ENCODE measurements at regions not wholly inside any gene's neighbourhood (a gene's known extent, or its start where the extent isn't known, plus 50 kb on each side); places are given as distances from the start of the nearest gene placed in this dataset.

DNA sequence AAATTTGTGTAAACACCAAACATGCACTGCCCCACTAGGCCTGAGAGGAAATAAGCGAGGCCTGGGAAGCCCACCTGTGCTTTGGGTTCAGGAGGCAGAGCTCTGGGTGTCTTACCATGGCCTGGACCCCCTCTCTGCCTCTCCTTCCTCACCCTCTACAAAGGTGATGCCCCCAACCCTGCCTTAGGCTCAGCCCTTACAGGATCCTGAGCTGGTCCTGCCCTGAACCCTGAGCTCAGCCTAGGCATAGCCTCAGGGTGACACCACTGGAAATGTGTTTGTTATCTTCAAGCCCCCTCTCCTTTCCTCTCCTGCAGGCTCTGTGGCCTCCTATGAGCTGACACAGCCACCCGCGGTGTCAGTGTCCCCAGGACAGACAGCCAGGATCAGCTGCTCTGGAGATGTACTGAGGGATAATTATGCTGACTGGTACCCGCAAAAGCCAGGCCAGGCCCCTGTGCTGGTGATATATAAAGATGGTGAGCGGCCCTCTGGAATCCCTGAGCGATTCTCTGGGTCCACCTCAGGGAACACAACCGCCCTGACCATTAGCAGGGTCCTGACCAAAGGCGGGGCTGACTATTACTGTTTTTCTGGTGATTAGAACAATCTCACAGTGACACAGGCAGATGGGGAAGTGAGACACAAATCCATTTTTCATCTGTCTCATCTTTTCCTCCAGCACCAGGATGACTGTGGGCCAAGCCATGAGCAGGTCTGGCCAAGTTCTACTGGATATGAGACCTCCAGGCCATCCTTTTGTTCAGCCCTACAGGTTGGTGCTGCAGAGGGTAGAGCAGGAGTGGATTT, 117.8 kb downstream of the GGTLC2 start:
- Histone ChIP-seq H3K23ac (ENCODE audit: low read length in 2 of 2) (no peak overlapping the region), H2AK5ac (ENCODE audit: low read length, severe bottlenecking) (no peak overlapping the region), H3K14ac (ENCODE audit: low read length in 2 of 2) (no peak overlapping the region), H4K91ac (ENCODE audit: low read length) (peak overlapping the region; percentile 50), H3K4ac (ENCODE audit: low read depth in 1 of 2, low read length in 2 of 2) (no peak overlapping the region), H3K4me2 (ENCODE audit: low read length, poor library complexity, severe bottlenecking) (no peak overlapping the region), H2BK5ac (ENCODE audit: low read depth, low read length, poor library complexity, severe bottlenecking) (no peak overlapping the region), H3K9ac (ENCODE audit: low read length) (no peak overlapping the region), H3K9me3 (ENCODE audit: control insufficient read depth, low read length) (no peaks in the 10 kb centered on the region), H2BK120ac (ENCODE audit: low read depth, low read length) (no peak overlapping the region), H2AFZ (ENCODE audit: low read depth, low read length) (no peak overlapping the region), H3K36me3 (ENCODE audit: control insufficient read depth in 1 of 2, insufficient read depth in 2 of 2, low read depth in 1 of 2, low read length in 2 of 2) (no peaks in the 10 kb centered on the region), H3K18ac (ENCODE audit: low read depth in 1 of 2, low read length in 2 of 2) (no peak overlapping the region), H3K4me1 (ENCODE audit: control insufficient read depth, insufficient read depth, low read depth, low read length) (no peaks in the 10 kb centered on the region), H2BK15ac (ENCODE audit: low read depth, poor library complexity, severe bottlenecking) (no peak overlapping the region), H2BK12ac (ENCODE audit: low read length in 2 of 2) (no peak overlapping the region), H3K27me3 (ENCODE audit: control insufficient read depth in 1 of 2, insufficient read depth in 1 of 2, low read length in 2 of 2) (peaks cover under 1 to 22% of the 10 kb centered on the region in 2 experiments), H4K8ac (ENCODE audit: low read length) (no peak overlapping the region), H3K27ac (ENCODE audit: low read length, poor library complexity, severe bottlenecking) (no peak overlapping the region), H3K79me1 (replicated peaks; ENCODE audit: low read length, poor library complexity, severe bottlenecking) (no peaks in the 10 kb centered on the region), H3K4me3 (ENCODE audit: insufficient read depth in 1 of 2, low read depth in 1 of 2, low read length in 2 of 2) (no peak overlapping the region)
- DNase-seq, result no peak
- WGBS, result 48% methylated on average over 8 of the region's 8 CpGs

DNA sequence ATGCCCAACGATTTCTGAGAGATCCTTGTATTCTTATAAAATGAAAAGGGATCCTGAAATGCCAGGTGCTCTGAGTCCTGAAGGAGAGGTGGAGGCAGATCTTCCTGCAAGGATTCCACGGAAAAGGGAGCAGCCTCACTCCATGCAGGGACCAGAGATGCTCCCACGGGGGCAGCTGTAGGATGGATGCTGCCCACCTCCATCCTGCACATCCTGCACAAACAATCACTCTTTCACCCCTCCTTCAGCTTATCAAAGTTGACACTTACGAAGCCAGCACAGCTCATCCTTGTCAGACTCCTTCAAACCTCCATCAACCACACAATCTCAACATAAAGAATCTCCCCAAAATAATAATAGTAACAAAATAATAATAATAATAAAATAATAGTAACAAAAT, 119.1 kb downstream of the GGTLC2 start:
- H2BK12ac ChIP-seq (ENCODE audit: low read length in 2 of 2), result no peak overlapping the region
- no peak overlapping the region for H4K91ac ChIP-seq (ENCODE audit: low read length)
- H3K4me1 ChIP-seq (ENCODE audit: control insufficient read depth, insufficient read depth, low read depth, low read length), result no peaks in the 10 kb centered on the region
- no peaks in the 10 kb centered on the region for H3K9me3 ChIP-seq (ENCODE audit: control insufficient read depth, low read length)
- H3K36me3 ChIP-seq (ENCODE audit: control insufficient read depth in 1 of 2, insufficient read depth in 2 of 2, low read depth in 1 of 2, low read length in 2 of 2), result no peaks in the 10 kb centered on the region
- no peak overlapping the region for H3K18ac ChIP-seq (ENCODE audit: low read depth in 1 of 2, low read length in 2 of 2)
- H3K79me1 ChIP-seq (replicated peaks; ENCODE audit: low read length, poor library complexity, severe bottlenecking), result no peaks in the 10 kb centered on the region
- H2BK120ac ChIP-seq (ENCODE audit: low read depth, low read length), result no peak overlapping the region
- H3K4me2 ChIP-seq (ENCODE audit: low read length, poor library complexity, severe bottlenecking), result no peak overlapping the region
- no peak overlapping the region for H2AFZ ChIP-seq (ENCODE audit: low read depth, low read length)
- no peak overlapping the region for H4K8ac ChIP-seq (ENCODE audit: low read length)
- WGBS, result 40% methylated on average over 4 of the region's 4 CpGs
- no peak overlapping the region for H3K27ac ChIP-seq (ENCODE audit: low read length, poor library complexity, severe bottlenecking)
- H3K4ac ChIP-seq (ENCODE audit: low read depth in 1 of 2, low read length in 2 of 2), result no peak overlapping the region
- no peak overlapping the region for H2BK15ac ChIP-seq (ENCODE audit: low read depth, poor library complexity, severe bottlenecking)
- no peak overlapping the region for H2AK5ac ChIP-seq (ENCODE audit: low read length, severe bottlenecking)
- H3K9ac ChIP-seq (ENCODE audit: low read length), result no peak overlapping the region
- H2BK5ac ChIP-seq (ENCODE audit: low read depth, low read length, poor library complexity, severe bottlenecking), result no peak overlapping the region
- no peak overlapping the region for H3K23ac ChIP-seq (ENCODE audit: low read length in 2 of 2)
- DNase-seq, result no peak
- no peak overlapping the region for H3K4me3 ChIP-seq (ENCODE audit: insufficient read depth in 1 of 2, low read depth in 1 of 2, low read length in 2 of 2)
- H3K27me3 ChIP-seq (ENCODE audit: control insufficient read depth in 1 of 2, insufficient read depth in 1 of 2, low read length in 2 of 2), result peaks cover 8 to 29% of the 10 kb centered on the region in 2 experiments
- no peak overlapping the region for H3K14ac ChIP-seq (ENCODE audit: low read length in 2 of 2)

DNA sequence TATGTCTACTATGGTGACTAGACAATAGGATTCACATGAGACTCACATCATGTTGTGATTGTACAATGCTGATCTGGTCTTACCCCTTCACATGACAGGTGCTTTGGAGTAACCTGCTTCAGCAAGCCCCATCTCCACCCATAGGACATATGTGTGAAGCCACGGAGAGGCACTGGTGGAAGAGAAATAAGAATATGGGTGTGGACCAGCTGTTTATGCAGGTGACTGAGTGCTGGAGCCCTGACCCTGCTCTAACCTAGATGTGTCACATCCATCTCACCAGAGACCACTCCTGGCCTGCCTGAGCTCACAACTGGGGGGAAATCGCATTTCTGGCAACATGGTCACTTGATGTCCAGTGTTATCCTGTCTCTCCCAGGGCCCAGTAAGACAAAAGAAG, 119.7 kb downstream of the GGTLC2 start:
- Histone ChIP-seq H3K27me3 (ENCODE audit: control insufficient read depth in 1 of 2, insufficient read depth in 1 of 2, low read length in 2 of 2) (peaks cover 12 to 34% of the 10 kb centered on the region in 2 experiments), H3K4me1 (ENCODE audit: control insufficient read depth, insufficient read depth, low read depth, low read length) (no peaks in the 10 kb centered on the region), H3K4me3 (ENCODE audit: insufficient read depth in 1 of 2, low read depth in 1 of 2, low read length in 2 of 2) (no peak overlapping the region), H3K18ac (ENCODE audit: low read depth in 1 of 2, low read length in 2 of 2) (no peak overlapping the region), H3K14ac (ENCODE audit: low read length in 2 of 2) (no peak overlapping the region), H3K4me2 (ENCODE audit: low read length, poor library complexity, severe bottlenecking) (no peak overlapping the region), H2BK120ac (ENCODE audit: low read depth, low read length) (no peak overlapping the region), H4K91ac (ENCODE audit: low read length) (no peak overlapping the region), H3K4ac (ENCODE audit: low read depth in 1 of 2, low read length in 2 of 2) (no peak overlapping the region), H2BK5ac (ENCODE audit: low read depth, low read length, poor library complexity, severe bottlenecking) (no peak overlapping the region), H3K36me3 (ENCODE audit: control insufficient read depth in 1 of 2, insufficient read depth in 2 of 2, low read depth in 1 of 2, low read length in 2 of 2) (no peaks in the 10 kb centered on the region), H4K8ac (ENCODE audit: low read length) (no peak overlapping the region), H2BK15ac (ENCODE audit: low read depth, poor library complexity, severe bottlenecking) (no peak overlapping the region), H3K23ac (ENCODE audit: low read length in 2 of 2) (no peak overlapping the region), H2BK12ac (ENCODE audit: low read length in 2 of 2) (no peak overlapping the region), H2AFZ (ENCODE audit: low read depth, low read length) (no peak overlapping the region), H3K9me3 (ENCODE audit: control insufficient read depth, low read length) (no peaks in the 10 kb centered on the region), H3K27ac (ENCODE audit: low read length, poor library complexity, severe bottlenecking) (no peak overlapping the region), H2AK5ac (ENCODE audit: low read length, severe bottlenecking) (no peak overlapping the region), H3K79me1 (replicated peaks; ENCODE audit: low read length, poor library complexity, severe bottlenecking) (no peaks in the 10 kb centered on the region), H3K9ac (ENCODE audit: low read length) (no peak overlapping the region)
- WGBS, result 0% methylated on average over 1 of the region's 2 CpGs
- DNase-seq, result no peak

DNA sequence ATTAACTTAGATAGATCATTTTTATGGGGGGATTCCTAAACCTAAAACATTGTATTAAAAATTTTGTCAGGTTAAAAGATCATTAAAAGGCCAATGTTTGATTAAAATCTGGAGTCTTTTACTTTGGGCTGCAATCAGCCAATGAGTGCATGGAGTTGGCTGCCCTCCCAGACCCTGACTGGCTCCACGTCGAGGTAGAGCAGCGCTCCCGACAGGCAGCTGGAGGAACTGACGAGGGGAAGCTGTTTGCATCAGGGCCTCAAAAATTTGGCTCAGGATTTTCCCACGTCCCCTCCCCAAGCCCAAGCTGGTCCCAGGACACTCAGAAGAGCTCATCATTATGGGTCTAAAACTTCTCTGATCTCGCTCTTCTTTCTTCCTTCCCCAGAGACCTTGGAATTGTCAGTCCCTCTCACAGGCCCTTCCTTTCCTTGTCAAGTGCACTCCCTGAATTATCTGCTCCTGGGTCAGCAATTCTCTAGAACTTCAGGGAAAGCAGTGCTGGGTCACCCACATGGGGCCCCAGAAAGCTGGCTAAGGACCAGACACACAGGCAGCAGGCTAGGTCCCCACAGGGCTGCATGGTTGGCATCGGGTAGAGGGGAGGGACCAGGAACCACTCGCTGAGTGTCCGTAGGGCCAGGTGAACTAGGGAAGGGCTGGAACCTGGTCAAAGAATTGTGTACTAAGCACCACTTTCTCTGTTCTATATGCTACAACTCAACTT, 119.6 kb upstream of the IGLL5 start:
- Histone ChIP-seq H2BK12ac (ENCODE audit: low read length in 2 of 2) (no peak overlapping the region), H4K8ac (ENCODE audit: low read length) (no peak overlapping the region), H2AK5ac (ENCODE audit: low read length, severe bottlenecking) (no peak overlapping the region), H2AFZ (ENCODE audit: low read depth, low read length) (no peak overlapping the region), H3K9ac (ENCODE audit: low read length) (no peak overlapping the region), H3K79me1 (replicated peaks; ENCODE audit: low read length, poor library complexity, severe bottlenecking) (no peaks in the 10 kb centered on the region), H2BK15ac (ENCODE audit: low read depth, poor library complexity, severe bottlenecking) (no peak overlapping the region), H3K27me3 (ENCODE audit: control insufficient read depth in 1 of 2, insufficient read depth in 1 of 2, low read length in 2 of 2) (peaks cover 17 to 52% of the 10 kb centered on the region in 2 experiments), H3K4me3 (ENCODE audit: insufficient read depth in 1 of 2, low read depth in 1 of 2, low read length in 2 of 2) (no peak overlapping the region), H3K9me3 (ENCODE audit: control insufficient read depth, low read length) (peaks cover 4% of the 10 kb centered on the region), H3K27ac (ENCODE audit: low read length, poor library complexity, severe bottlenecking) (no peak overlapping the region), H3K23ac (ENCODE audit: low read length in 2 of 2) (no peak overlapping the region), H2BK120ac (ENCODE audit: low read depth, low read length) (no peak overlapping the region), H3K14ac (ENCODE audit: low read length in 2 of 2) (no peak overlapping the region), H3K4me1 (ENCODE audit: control insufficient read depth, insufficient read depth, low read depth, low read length) (no peaks in the 10 kb centered on the region), H3K18ac (ENCODE audit: low read depth in 1 of 2, low read length in 2 of 2) (no peak overlapping the region), H2BK5ac (ENCODE audit: low read depth, low read length, poor library complexity, severe bottlenecking) (no peak overlapping the region), H4K91ac (ENCODE audit: low read length) (no peak overlapping the region), H3K4me2 (ENCODE audit: low read length, poor library complexity, severe bottlenecking) (no peak overlapping the region), H3K4ac (ENCODE audit: low read depth in 1 of 2, low read length in 2 of 2) (no peak overlapping the region), H3K36me3 (ENCODE audit: control insufficient read depth in 1 of 2, insufficient read depth in 2 of 2, low read depth in 1 of 2, low read length in 2 of 2) (no peaks in the 10 kb centered on the region)
- no peak for DNase-seq
- 49% methylated on average over 8 of the region's 10 CpGs for WGBS

Measured in mesenchymal stem cell (in vitro differentiated cells and primary cell).